GM12872 (cell line): ENCODE measurements at regions not wholly inside any gene's neighbourhood (a gene's known extent, or its start where the extent isn't known, plus 50 kb on each side); places are given as distances from the start of the nearest gene placed in this dataset.

ENCODE experiments used
- CTCF ChIP-seq: IDR thresholded peaks from 3 replicates; pipeline ENCODE4 v1.5.1; 2011; ENCODE audit warnings: low read depth, mild to moderate bottlenecking, low read length, moderate library complexity; ENCODE audit not compliant: insufficient read depth

- TF ChIP-seq CTCF, result no peak
Measured at GRCh38 chr2:17429130-17429529, 89.1 kb downstream of the RAD51AP2 start.

GRCh38 chr2:17427401-17427800, 90.8 kb downstream of the RAD51AP2 start:
- TF ChIP-seq CTCF, result no peak

GRCh38 chr2:17426743-17427142, 91.5 kb downstream of the RAD51AP2 start:
- no peak for TF ChIP-seq CTCF

GRCh38 chr2:17422061-17422460, 96.2 kb downstream of the RAD51AP2 start:
- no peak for TF ChIP-seq CTCF

GRCh38 chr2:17416884-17417391, 101.3 kb downstream of the RAD51AP2 start:
- TF ChIP-seq CTCF, result no peak

GRCh38 chr2:17413036-17413435, 105.2 kb downstream of the RAD51AP2 start:
- no peak for TF ChIP-seq CTCF

GRCh38 chr2:17401096-17401495, 117.1 kb downstream of the RAD51AP2 start:
- TF ChIP-seq CTCF, result no peak
